ENCODE measurements at regions not wholly inside any gene's neighbourhood (a gene's known extent, or its start where the extent isn't known, plus 50 kb on each side); places are given as distances from the start of the nearest gene placed in this dataset.

DNA sequence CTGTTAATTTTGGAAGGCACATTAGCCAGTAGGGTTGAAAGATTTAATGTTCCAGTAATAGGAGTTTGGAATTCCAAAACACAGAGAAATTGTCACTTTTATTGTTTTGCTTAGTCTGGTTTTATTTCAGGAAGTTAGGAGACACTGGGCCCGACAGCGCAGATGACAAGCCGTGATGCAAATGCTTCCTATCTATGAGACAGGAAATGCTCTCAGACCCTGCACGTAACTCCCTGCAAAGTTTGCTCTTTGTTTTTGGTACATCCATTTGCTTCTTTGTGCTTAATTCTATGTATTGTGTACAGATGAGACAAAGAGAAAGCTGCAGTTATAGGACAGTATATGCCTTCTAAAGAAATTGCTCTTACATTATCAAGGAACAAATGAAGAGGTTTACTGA, 201.6 kb upstream of the SGK1 start (continued):
- TF ChIP-seq CBX2 (IDR thresholded peaks at IDR 0.05; ENCODE audit: borderline replicate concordance, low read depth): no peak

DNA sequence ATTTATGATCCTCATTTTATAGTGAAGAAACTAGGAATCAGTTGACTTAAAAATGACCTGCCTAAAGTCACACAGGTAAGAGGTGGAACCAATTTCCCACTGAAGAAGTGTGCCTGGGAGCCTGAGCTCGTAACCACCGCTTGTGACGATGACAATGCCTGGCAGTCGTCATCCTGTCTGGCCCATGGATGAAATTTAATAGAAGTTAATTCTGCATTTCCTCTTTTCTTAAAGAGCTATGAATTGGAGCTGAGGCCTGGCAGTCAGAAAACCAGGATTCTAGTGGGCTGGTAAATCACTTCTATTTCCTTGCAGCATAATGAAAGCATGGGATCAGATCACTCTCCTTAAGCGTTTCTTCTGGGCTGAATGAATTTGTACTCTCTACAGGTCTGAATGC, 200.0 kb upstream of the SGK1 start:
- no peak for FAIRE-seq
- CTCF ChIA-PET: interaction anchor here (1.1 kb wide), 1 partner anchor 66 kb away, joined by 3 read pairs; no protein-coding TSS in a partner anchor
- Histone ChIP-seq H3K4me1 (peaks cover 54% of the 10 kb centered on the region), H3K27ac (peak overlapping the region; percentile 84 to 90), H3K4me3 (no peak overlapping the region), H3K4me2 (peak overlapping the region; percentile 81), H3K9me3 (no peaks in the 10 kb centered on the region)
- TF ChIP-seq, protein P1, sequence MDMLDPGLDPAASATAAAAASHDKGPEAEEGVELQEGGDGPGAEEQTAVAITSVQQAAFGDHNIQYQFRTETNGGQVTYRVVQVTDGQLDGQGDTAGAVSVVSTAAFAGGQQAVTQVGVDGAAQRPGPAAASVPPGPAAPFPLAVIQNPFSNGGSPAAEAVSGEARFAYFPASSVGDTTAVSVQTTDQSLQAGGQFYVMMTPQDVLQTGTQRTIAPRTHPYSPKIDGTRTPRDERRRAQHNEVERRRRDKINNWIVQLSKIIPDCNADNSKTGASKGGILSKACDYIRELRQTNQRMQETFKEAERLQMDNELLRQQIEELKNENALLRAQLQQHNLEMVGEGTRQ (IDR thresholded peaks at IDR 0.05): no peak
- no peak for TF ChIP-seq PHF8 (IDR thresholded peaks at IDR 0.05; ENCODE audit: borderline replicate concordance, low read depth)
- TF ChIP-seq HOXB13 (CRISPR knock-in tag; IDR thresholded peaks at IDR 0.05; ENCODE audit: low read depth): no peak
- TF ChIP-seq ZSCAN20 (CRISPR knock-in tag; IDR thresholded peaks at IDR 0.05): no peak
- TF ChIP-seq, protein P2, sequence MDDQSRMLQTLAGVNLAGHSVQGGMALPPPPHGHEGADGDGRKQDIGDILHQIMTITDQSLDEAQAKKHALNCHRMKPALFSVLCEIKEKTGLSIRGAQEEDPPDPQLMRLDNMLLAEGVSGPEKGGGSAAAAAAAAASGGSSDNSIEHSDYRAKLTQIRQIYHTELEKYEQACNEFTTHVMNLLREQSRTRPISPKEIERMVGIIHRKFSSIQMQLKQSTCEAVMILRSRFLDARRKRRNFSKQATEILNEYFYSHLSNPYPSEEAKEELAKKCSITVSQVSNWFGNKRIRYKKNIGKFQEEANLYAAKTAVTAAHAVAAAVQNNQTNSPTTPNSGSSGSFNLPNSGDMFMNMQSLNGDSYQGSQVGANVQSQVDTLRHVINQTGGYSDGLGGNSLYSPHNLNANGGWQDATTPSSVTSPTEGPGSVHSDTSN (IDR thresholded peaks at IDR 0.05): no peak
- TF ChIP-seq, protein P3, sequence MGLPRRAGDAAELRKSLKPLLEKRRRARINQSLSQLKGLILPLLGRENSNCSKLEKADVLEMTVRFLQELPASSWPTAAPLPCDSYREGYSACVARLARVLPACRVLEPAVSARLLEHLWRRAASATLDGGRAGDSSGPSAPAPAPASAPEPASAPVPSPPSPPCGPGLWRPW (IDR thresholded peaks at IDR 0.05): no peak
- TF ChIP-seq MYC (IDR thresholded peaks at IDR 0.05; ENCODE audit: borderline replicate concordance, low read length): no peak
- no peak for TF ChIP-seq ZFP36 (IDR thresholded peaks at IDR 0.05; ENCODE audit: borderline replicate concordance, partially characterized antibody)
- no peak for TF ChIP-seq EHMT2 (IDR thresholded peaks at IDR 0.05; ENCODE audit: low read depth)
- TF ChIP-seq ZC3H11A (IDR thresholded peaks at IDR 0.05): no peak
- TF ChIP-seq HEYL (CRISPR knock-in tag; IDR thresholded peaks at IDR 0.05): no peak
- TF ChIP-seq, protein P4, sequence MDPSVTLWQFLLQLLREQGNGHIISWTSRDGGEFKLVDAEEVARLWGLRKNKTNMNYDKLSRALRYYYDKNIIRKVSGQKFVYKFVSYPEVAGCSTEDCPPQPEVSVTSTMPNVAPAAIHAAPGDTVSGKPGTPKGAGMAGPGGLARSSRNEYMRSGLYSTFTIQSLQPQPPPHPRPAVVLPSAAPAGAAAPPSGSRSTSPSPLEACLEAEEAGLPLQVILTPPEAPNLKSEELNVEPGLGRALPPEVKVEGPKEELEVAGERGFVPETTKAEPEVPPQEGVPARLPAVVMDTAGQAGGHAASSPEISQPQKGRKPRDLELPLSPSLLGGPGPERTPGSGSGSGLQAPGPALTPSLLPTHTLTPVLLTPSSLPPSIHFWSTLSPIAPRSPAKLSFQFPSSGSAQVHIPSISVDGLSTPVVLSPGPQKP (IDR thresholded peaks at IDR 0.05; ENCODE audit: low read depth, low read length): no peak
- TF ChIP-seq FOSB (CRISPR knock-in tag; IDR thresholded peaks at IDR 0.05): no peak
- no peak for TF ChIP-seq KDM1A (IDR thresholded peaks at IDR 0.05; ENCODE audit: low read depth)
- no peak for TF ChIP-seq RARB (CRISPR knock-in tag; IDR thresholded peaks at IDR 0.05)
- no peak for TF ChIP-seq ESRRA (IDR thresholded peaks at IDR 0.05; ENCODE audit: borderline replicate concordance, low read length)
- TF ChIP-seq, protein P5, sequence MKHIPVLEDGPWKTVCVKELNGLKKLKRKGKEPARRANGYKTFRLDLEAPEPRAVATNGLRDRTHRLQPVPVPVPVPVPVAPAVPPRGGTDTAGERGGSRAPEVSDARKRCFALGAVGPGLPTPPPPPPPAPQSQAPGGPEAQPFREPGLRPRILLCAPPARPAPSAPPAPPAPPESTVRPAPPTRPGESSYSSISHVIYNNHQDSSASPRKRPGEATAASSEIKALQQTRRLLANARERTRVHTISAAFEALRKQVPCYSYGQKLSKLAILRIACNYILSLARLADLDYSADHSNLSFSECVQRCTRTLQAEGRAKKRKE (CRISPR knock-in tag; IDR thresholded peaks at IDR 0.05; ENCODE audit: low read depth): no peak
- TF ChIP-seq, protein P6, sequence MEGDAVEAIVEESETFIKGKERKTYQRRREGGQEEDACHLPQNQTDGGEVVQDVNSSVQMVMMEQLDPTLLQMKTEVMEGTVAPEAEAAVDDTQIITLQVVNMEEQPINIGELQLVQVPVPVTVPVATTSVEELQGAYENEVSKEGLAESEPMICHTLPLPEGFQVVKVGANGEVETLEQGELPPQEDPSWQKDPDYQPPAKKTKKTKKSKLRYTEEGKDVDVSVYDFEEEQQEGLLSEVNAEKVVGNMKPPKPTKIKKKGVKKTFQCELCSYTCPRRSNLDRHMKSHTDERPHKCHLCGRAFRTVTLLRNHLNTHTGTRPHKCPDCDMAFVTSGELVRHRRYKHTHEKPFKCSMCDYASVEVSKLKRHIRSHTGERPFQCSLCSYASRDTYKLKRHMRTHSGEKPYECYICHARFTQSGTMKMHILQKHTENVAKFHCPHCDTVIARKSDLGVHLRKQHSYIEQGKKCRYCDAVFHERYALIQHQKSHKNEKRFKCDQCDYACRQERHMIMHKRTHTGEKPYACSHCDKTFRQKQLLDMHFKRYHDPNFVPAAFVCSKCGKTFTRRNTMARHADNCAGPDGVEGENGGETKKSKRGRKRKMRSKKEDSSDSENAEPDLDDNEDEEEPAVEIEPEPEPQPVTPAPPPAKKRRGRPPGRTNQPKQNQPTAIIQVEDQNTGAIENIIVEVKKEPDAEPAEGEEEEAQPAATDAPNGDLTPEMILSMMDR (IDR thresholded peaks at IDR 0.05): no peak
- TF ChIP-seq, protein P7, sequence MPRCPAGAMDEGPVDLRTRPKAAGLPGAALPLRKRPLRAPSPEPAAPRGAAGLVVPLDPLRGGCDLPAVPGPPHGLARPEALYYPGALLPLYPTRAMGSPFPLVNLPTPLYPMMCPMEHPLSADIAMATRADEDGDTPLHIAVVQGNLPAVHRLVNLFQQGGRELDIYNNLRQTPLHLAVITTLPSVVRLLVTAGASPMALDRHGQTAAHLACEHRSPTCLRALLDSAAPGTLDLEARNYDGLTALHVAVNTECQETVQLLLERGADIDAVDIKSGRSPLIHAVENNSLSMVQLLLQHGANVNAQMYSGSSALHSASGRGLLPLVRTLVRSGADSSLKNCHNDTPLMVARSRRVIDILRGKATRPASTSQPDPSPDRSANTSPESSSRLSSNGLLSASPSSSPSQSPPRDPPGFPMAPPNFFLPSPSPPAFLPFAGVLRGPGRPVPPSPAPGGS (IDR thresholded peaks at IDR 0.05): no peak
- TF ChIP-seq RNF2 (IDR thresholded peaks at IDR 0.05; ENCODE audit: borderline replicate concordance, low read depth): no peak
- DNase-seq (ENCODE audit: low read depth in 1 of 2, low spot score in 1 of 2): no peak
- POLR2A ChIA-PET: interaction anchor here (1.3 to 1.5 kb wide), 2 partner anchors 72 to 346 kb away, joined by 5 to 9 read pairs; no protein-coding TSS in a partner anchor
- no peak for ATAC-seq
- WGBS (ENCODE audit: missing lambda C conversion rate): 75% methylated on average over 5 of the region's 5 CpGs
